Endothelial cell of umbilical vein (primary cell): ENCODE measurements at regions not wholly inside any gene's neighbourhood (a gene's known extent, or its start where the extent isn't known, plus 50 kb on each side); places are given as distances from the start of the nearest gene placed in this dataset.

Experiments used
- BruUV-seq: library from RNA; stranded (reverse); fragments of 400-500 nt; replicated peaks from 2 replicates; lab custom pipeline; 2021; lab: Mats Ljungman, UMichigan
- CTCF ChIA-PET: fragments of 300-600, 350-600 bp; sonication (Branson Sonifier 250); formaldehyde crosslinking; loops from one replicate; lab custom pipeline; 2021; ENCODE audit warnings: antibody characterized with exemption, inconsistent platforms; lab: Charles Lee
- POLR2A ChIA-PET: fragments of 300-600, 350-600 bp; sonication (Branson Sonifier 250); formaldehyde crosslinking; loops from one replicate; lab custom pipeline; 2021; ENCODE audit warnings: antibody characterized with exemption, inconsistent platforms; lab: Charles Lee
- DNase-seq: peaks from one replicate; pipeline ENCODE4 v3.0.0-alpha.2; 2011; ENCODE audit warnings: low read depth, low spot score
- FAIRE-seq: peaks from 2 replicates; lab custom pipeline; 2011; peaks lifted over from hg19 to GRCh38; lab: Jason Lieb, UNC
- H2AFZ ChIP-seq: 2 replicates; pipeline ENCODE4 v1.6.0; 2012; ENCODE audit warnings: low read depth, low read length, control low read depth, inconsistent platforms
- H3K27ac ChIP-seq: 2 replicates; pipeline ENCODE4 v1.5.1; 2011; ENCODE audit warnings: low read depth, mild to moderate bottlenecking, control low read depth, low read length, moderate library complexity; ENCODE audit not compliant: insufficient read depth
- H3K27me3 ChIP-seq, 2 experiments: 2 replicates each; pipeline versions ENCODE4 v1.6.0 to v1.6.1; 2011; ENCODE audit warnings: low read length in 2 of 2, mixed read lengths in 1 of 2; ENCODE audit not compliant: control insufficient read depth in 2 of 2, insufficient read depth in 2 of 2
- H3K36me3 ChIP-seq, 2 experiments: 2 replicates in 1 of 2; 3 replicates in 1 of 2; pipeline ENCODE4 v1.5.1; 2011; ENCODE audit warnings: low read length in 2 of 2, mild to moderate bottlenecking in 1 of 2, moderate library complexity in 1 of 2; ENCODE audit not compliant: control insufficient read depth in 2 of 2, insufficient read depth in 2 of 2; ENCODE audit errors: extremely low read depth in 1 of 2
- H3K4me1 ChIP-seq: 3 replicates; pipeline ENCODE4 v1.5.1; 2011; ENCODE audit warnings: mild to moderate bottlenecking, low read length; ENCODE audit not compliant: control insufficient read depth, insufficient read depth; ENCODE audit errors: extremely low read depth
- H3K4me2 ChIP-seq: 2 replicates; pipeline ENCODE4 v1.6.1; 2011; ENCODE audit warnings: low read length, control low read depth, mixed read lengths; ENCODE audit not compliant: insufficient read depth
- H3K4me3 ChIP-seq, 3 experiments: fragments of 200-600 bp in 1 of 3; sonication (generic), shearing (Covaris generic) in 1 of 3; replicated peaks in 1 of 3; 2 replicates each; pipeline ENCODE4 v1.5.1; 2011 to 2016; ENCODE audit warnings: control low read depth in 3 of 3, low read length in 3 of 3, mild to moderate bottlenecking in 2 of 3, inconsistent platforms in 1 of 3, low read depth in 1 of 3, moderate library complexity in 1 of 3; ENCODE audit not compliant: insufficient read depth in 1 of 3
- H3K79me2 ChIP-seq: 2 replicates; pipeline ENCODE4 v1.6.0; 2012; ENCODE audit warnings: low read length, inconsistent platforms; ENCODE audit not compliant: control insufficient read depth, insufficient read depth
- H3K9ac ChIP-seq: replicated peaks from 2 replicates; pipeline ENCODE3; 2011; ENCODE audit warnings: low read length, control low read depth; ENCODE audit not compliant: insufficient read depth; ENCODE audit errors: extremely low read depth
- H3K9me1 ChIP-seq: replicated peaks from 3 replicates; pipeline ENCODE4 v1.6.0; 2011; ENCODE audit warnings: mild to moderate bottlenecking, low read length; ENCODE audit not compliant: control insufficient read depth, insufficient read depth; ENCODE audit errors: extremely low read depth
- H3K9me3 ChIP-seq: replicated peaks from 2 replicates; pipeline ENCODE4 v1.5.1; 2012; ENCODE audit warnings: low read length, inconsistent platforms; ENCODE audit not compliant: control insufficient read depth, insufficient read depth
- H4K20me1 ChIP-seq: replicated peaks from 2 replicates; pipeline ENCODE3; 2011; ENCODE audit warnings: mild to moderate bottlenecking, low read length; ENCODE audit not compliant: control insufficient read depth, insufficient read depth; ENCODE audit errors: extremely low read depth
- CTCF ChIP-seq, 2 donors: IDR thresholded peaks; 1 replicate in 1 of 2; 2 replicates in 1 of 2; pipeline ENCODE4 v1.5.1; 2011; ENCODE audit warnings: low read length in 2 of 2, mild to moderate bottlenecking in 2 of 2, moderate library complexity in 2 of 2, control low read depth in 1 of 2, inconsistent platforms in 1 of 2, low read depth in 1 of 2; ENCODE audit not compliant: insufficient read depth in 1 of 2; ENCODE audit errors: extremely low read depth in 1 of 2
- EZH2 ChIP-seq: IDR thresholded peaks from 2 replicates; pipeline ENCODE4 v1.6.1; 2012; ENCODE audit warnings: borderline replicate concordance, low read depth, mild to moderate bottlenecking, moderate library complexity, low read length, inconsistent platforms; ENCODE audit not compliant: severe bottlenecking
- FOS ChIP-seq: IDR thresholded peaks from 2 replicates; pipeline ENCODE4 v1.6.1; 2011; ENCODE audit warnings: mild to moderate bottlenecking, low read length, moderate library complexity, borderline replicate concordance; ENCODE audit not compliant: insufficient read depth
- GATA2 ChIP-seq: IDR thresholded peaks from 2 replicates; pipeline ENCODE4 v1.7.0; 2011; ENCODE audit warnings: low read depth, mild to moderate bottlenecking, moderate library complexity, mixed read lengths, low read length; ENCODE audit not compliant: insufficient read length, insufficient read depth
- JUN ChIP-seq: IDR thresholded peaks from 2 replicates; pipeline ENCODE4 v1.6.1; 2011; ENCODE audit warnings: borderline replicate concordance, low read depth; ENCODE audit not compliant: insufficient read length, insufficient read depth
- MYC ChIP-seq: IDR thresholded peaks from one replicate; pipeline ENCODE4 v1.6.1; 2011; ENCODE audit warnings: mild to moderate bottlenecking, low read depth, low read length
- POLR2A ChIP-seq: IDR thresholded peaks from 2 replicates; pipeline ENCODE4 v1.6.1; 2012; ENCODE audit warnings: low read depth, mild to moderate bottlenecking, control low read depth, low read length
- POLR2AphosphoS5 ChIP-seq: IDR thresholded peaks from 2 replicates; pipeline ENCODE4 v1.6.1; 2012; ENCODE audit warnings: low read depth, mild to moderate bottlenecking, control low read depth, low read length, moderate library complexity; ENCODE audit not compliant: insufficient read depth
- dilution Hi-C: fragments of 300-500 bp; cut with MboI; formaldehyde crosslinking; loops from one replicate; pipeline ENCODE4 v1.15.0; 2019; ENCODE audit warnings: low sequenced_read_pairs; ENCODE audit not compliant: extremely low pct_ligation_motif_present
- intact Hi-C: fragments of 100-400 bp; cut with micrococcal nuclease; formaldehyde crosslinking; loops from one replicate; pipeline ENCODE4 v1.10.0; 2022
- TF ChIP-seq, protein P1 (sequence below): IDR thresholded peaks from 2 replicates; pipeline ENCODE4 v1.6.1; 2011; ENCODE audit not compliant: insufficient read depth, insufficient read length

DNA sequence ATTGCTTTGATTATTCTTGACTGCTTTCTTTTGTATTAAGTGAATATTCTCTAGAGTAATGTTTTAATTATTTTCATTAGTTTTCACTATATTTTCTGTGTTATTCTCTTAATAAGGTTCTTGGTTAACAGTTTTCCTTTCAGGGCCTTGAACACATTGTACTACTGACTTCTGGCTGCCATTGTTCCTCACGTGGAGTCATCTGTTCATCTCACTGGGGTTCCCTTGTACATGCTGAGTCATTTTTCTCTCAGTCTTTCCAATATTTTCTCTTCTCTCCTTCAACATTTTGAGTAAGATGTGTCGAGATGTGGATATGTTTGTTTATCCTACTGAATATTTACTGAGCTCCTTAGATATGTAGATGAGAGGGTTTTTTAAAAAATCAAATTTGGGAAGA is 400.7 kb downstream of the TCERG1L start:
- Histone ChIP-seq H3K79me2 (no peaks in the 10 kb centered on the region), H3K4me3 (no peak overlapping the region), H4K20me1 (no peaks in the 10 kb centered on the region), H3K9me3 (peaks cover 2% of the 10 kb centered on the region), H3K27me3 (no peaks in the 10 kb centered on the region), H3K27ac (no peak overlapping the region), H3K36me3 (no peaks in the 10 kb centered on the region), H3K9ac (no peak overlapping the region), H3K4me2 (no peak overlapping the region), H2AFZ (no peak overlapping the region), H3K4me1 (no peaks in the 10 kb centered on the region), H3K9me1 (no peaks in the 10 kb centered on the region)
- intact Hi-C loops (no loop called here), dilution Hi-C loops (no loop called here)
- DNase-seq (no peak), FAIRE-seq (no peak)
- ChIA-PET CTCF (no interaction called here), POLR2A (no interaction called here)
- no peak for TF ChIP-seq JUN
- TF ChIP-seq CTCF (IDR thresholded peaks at IDR 0.05; ENCODE audit: extremely low read depth in 1 of 2, insufficient read depth in 1 of 2, low read depth in 1 of 2, low read length in 2 of 2) = no peak
- TF ChIP-seq GATA2 = no peak
- TF ChIP-seq, protein P1, sequence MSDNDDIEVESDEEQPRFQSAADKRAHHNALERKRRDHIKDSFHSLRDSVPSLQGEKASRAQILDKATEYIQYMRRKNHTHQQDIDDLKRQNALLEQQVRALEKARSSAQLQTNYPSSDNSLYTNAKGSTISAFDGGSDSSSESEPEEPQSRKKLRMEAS = no peak
- no peak for TF ChIP-seq MYC
- TF ChIP-seq POLR2AphosphoS5 = no peak
- TF ChIP-seq POLR2A = no peak
- no peak for TF ChIP-seq EZH2
- TF ChIP-seq FOS = no peak
- BruUV-seq = no TSS peak
